ENCODE measurements at regions not wholly inside any gene's neighbourhood (a gene's known extent, or its start where the extent isn't known, plus 50 kb on each side); places are given as distances from the start of the nearest gene placed in this dataset.

GRCh38 chr2:120791243-120791961, 55.7 kb downstream of the GLI2 start:
- no peaks in the 10 kb centered on the region for H3K4me1 ChIP-seq (ENCODE audit: control insufficient read depth in 1 of 2, insufficient read depth in 1 of 2, low read depth in 1 of 2, low read length in 1 of 2)
- H3K27ac ChIP-seq = no peak overlapping the region

GRCh38 chr2:120791962-120792297, 56.3 kb downstream of the GLI2 start:
- Histone ChIP-seq H3K36me3 (no peaks in the 10 kb centered on the region), H3K27me3 (no peaks in the 10 kb centered on the region), H3K4me1 (ENCODE audit: control insufficient read depth in 1 of 2, insufficient read depth in 1 of 2, low read depth in 1 of 2, low read length in 1 of 2) (no peaks in the 10 kb centered on the region), H3K4me3 (ENCODE audit: low read depth in 1 of 2, low read length in 1 of 2) (no peak overlapping the region), H3K9me3 (no peaks in the 10 kb centered on the region), H3K27ac (no peak overlapping the region)
- TF ChIP-seq CTCF (IDR thresholded peaks at IDR 0.05) = no peak

More at GRCh38 chr2:120791243-120791961, 55.7 kb downstream of the GLI2 start:
- Histone ChIP-seq H3K9me3 (no peaks in the 10 kb centered on the region), H3K4me3 (ENCODE audit: low read depth in 1 of 2, low read length in 1 of 2) (no peak overlapping the region), H3K36me3 (no peaks in the 10 kb centered on the region), H3K27me3 (no peaks in the 10 kb centered on the region)
- no peak for TF ChIP-seq CTCF (IDR thresholded peaks at IDR 0.05)

- Histone ChIP-seq H3K27me3 (no peaks in the 10 kb centered on the region), H3K4me1 (ENCODE audit: control insufficient read depth in 1 of 2, insufficient read depth in 1 of 2, low read depth in 1 of 2, low read length in 1 of 2) (no peaks in the 10 kb centered on the region), H3K9me3 (no peaks in the 10 kb centered on the region), H3K27ac (no peak overlapping the region), H3K36me3 (no peaks in the 10 kb centered on the region), H3K4me3 (ENCODE audit: low read depth in 1 of 2, low read length in 1 of 2) (no peak overlapping the region)
- no peak for TF ChIP-seq CTCF (IDR thresholded peaks at IDR 0.05)
Measured at GRCh38 chr2:120793682-120794403, 58.2 kb downstream of the GLI2 start.

GRCh38 chr2:120794716-120795115, 59.0 kb downstream of the GLI2 start:
- no peaks in the 10 kb centered on the region for H3K27me3 ChIP-seq
- no peaks in the 10 kb centered on the region for H3K36me3 ChIP-seq
- no peaks in the 10 kb centered on the region for H3K4me1 ChIP-seq (ENCODE audit: control insufficient read depth in 1 of 2, insufficient read depth in 1 of 2, low read depth in 1 of 2, low read length in 1 of 2)
- no peaks in the 10 kb centered on the region for H3K9me3 ChIP-seq
- TF ChIP-seq CTCF (IDR thresholded peaks at IDR 0.05) = no peak
- H3K4me3 ChIP-seq (ENCODE audit: low read depth in 1 of 2, low read length in 1 of 2) = no peak overlapping the region
- no peak overlapping the region for H3K27ac ChIP-seq

GRCh38 chr2:120796094-120796493, 60.4 kb downstream of the GLI2 start:
- no peaks in the 10 kb centered on the region for H3K36me3 ChIP-seq
- H3K27ac ChIP-seq = no peak overlapping the region
- no peaks in the 10 kb centered on the region for H3K4me1 ChIP-seq (ENCODE audit: control insufficient read depth in 1 of 2, insufficient read depth in 1 of 2, low read depth in 1 of 2, low read length in 1 of 2)
- no peak overlapping the region for H3K4me3 ChIP-seq (ENCODE audit: low read depth in 1 of 2, low read length in 1 of 2)
- H3K9me3 ChIP-seq = no peaks in the 10 kb centered on the region
- no peaks in the 10 kb centered on the region for H3K27me3 ChIP-seq
- TF ChIP-seq CTCF (IDR thresholded peaks at IDR 0.05) = no peak
